Activated T-cell treated with anti-CD3 and anti-CD28 coated beads, Interleukin-2, amount 50 U/mL, for 72 hours (primary cell): ENCODE measurements at regions not wholly inside any gene's neighbourhood (a gene's known extent, or its start where the extent isn't known, plus 50 kb on each side); places are given as distances from the start of the nearest gene placed in this dataset.
A peak's percentile ranks its signal among the peaks of the same experiment; 100 is the strongest.
"Not testable (repeated sequence)": the region's sequence is repeated elsewhere in the genome, so short reads cannot be mapped to it uniquely, and the experiment has no call there.

Experiments used
- ATAC-seq, 2 donors: fragments of 150-1000 bp; cut with Tn5 transposase; replicated peaks in 1 of 2; 2 replicates each; pipeline ENCODE4 v1.10.0; 2021; ENCODE audit warnings: moderate library complexity in 2 of 2, mild to moderate bottlenecking in 1 of 2
- DNase-seq, 2 donors: peaks; one replicate each; pipeline ENCODE4 v3.0.0; 2021 to 2022; ENCODE audit warnings: mixed read lengths in 1 of 2
- H3K27ac Mint-ChIP-seq: one replicate; pipeline ENCODE4 v1.8.0; 2022; ENCODE audit warnings: mild to moderate bottlenecking, moderate library complexity, mixed read lengths
- H3K27me3 Mint-ChIP-seq: one replicate; pipeline ENCODE4 v1.8.0; 2022; ENCODE audit warnings: low read depth, mixed read lengths
- H3K36me3 Mint-ChIP-seq, 2 donors: one replicate each; pipeline ENCODE4 v1.8.0; 2022; ENCODE audit warnings: mixed read lengths in 2 of 2, mild to moderate bottlenecking in 1 of 2; ENCODE audit not compliant: insufficient read depth in 2 of 2
- H3K4me1 Mint-ChIP-seq: one replicate; pipeline ENCODE4 v1.8.0; 2022; ENCODE audit warnings: low read depth, mixed read lengths
- H3K4me3 Mint-ChIP-seq, 2 donors: one replicate each; pipeline ENCODE4 v1.8.0; 2022; ENCODE audit warnings: mild to moderate bottlenecking in 2 of 2, mixed read lengths in 2 of 2, moderate library complexity in 2 of 2
- H3K9me3 Mint-ChIP-seq, 2 donors: one replicate each; pipeline ENCODE4 v1.8.0; 2022; ENCODE audit warnings: mixed read lengths in 2 of 2

DNA sequence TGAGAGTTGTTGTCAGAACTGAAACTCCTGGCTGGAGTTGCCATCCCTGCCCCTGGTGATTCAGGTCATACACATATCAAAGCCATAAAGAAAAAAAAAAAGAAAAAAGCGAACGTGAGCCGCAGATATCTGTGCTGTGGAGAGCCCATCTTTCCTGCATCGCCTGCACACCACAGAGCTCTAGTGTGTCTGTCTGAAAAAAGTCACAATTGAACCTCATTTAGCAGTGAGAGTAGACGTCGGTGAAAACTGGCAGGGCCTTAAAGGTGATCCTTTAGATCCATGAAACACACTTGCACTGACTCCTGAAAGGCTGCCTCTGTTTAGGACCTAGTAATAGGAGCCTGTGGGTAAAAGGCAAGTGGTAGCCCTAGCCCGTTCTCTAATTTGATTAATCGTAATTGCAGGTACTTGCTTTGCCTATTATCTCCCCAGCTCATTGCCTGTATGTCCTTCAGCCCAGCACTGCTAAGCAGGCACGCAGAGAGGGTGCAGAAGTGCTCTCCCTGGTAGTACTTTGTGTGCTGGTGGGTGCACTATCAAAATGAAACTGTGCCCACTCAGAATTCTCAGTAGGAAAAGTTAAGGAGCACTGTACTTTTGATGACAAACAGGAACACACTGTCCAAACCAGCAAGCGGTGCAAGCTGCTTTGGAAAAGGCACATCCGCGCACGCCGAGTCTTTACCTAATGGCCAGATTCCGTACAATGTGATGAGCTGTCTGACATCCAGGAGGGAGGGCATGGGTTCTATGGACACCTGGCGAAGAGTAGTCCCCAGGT is 103.5 kb upstream of the ASB18 start:
- no peak overlapping the region for H3K27ac Mint-ChIP-seq
- DNase-seq (no peak), ATAC-seq (no peak)
- H3K36me3 Mint-ChIP-seq, result no peaks in the 10 kb centered on the region
- peaks cover 48% of the 10 kb centered on the region for H3K27me3 Mint-ChIP-seq
- no peaks in the 10 kb centered on the region for H3K9me3 Mint-ChIP-seq
- peak overlapping the region in 1 of 2 donors; percentile 8 for H3K4me3 Mint-ChIP-seq
- H3K4me1 Mint-ChIP-seq, result peaks cover 32% of the 10 kb centered on the region

DNA sequence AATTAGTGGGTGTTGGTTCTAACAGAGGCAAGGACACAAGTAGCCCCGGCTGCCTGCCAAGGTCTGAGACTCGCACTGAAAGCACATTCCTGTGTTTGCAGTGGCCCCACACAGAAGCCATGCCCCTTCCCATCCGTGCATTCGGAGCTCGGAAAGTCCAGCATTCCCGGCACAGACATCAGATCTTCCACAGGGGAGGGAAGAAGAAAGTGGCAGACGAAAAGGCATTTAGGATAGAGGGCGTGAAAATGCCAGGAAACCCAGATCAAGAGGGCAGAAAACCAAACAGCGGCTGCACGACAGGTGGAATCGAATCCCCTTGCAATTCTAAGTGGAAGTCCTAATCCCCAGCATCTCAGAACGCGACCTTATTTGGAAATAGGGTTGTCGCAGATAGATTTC is 105.5 kb upstream of the ASB18 start:
- Mint-ChIP-seq H3K4me1 (peaks cover 32% of the 10 kb centered on the region), H3K36me3 (no peaks in the 10 kb centered on the region), H3K27me3 (peaks cover 51% of the 10 kb centered on the region), H3K9me3 (peaks cover 0 to 1% of the 10 kb centered on the region in 2 donors), H3K4me3 (no peak overlapping the region), H3K27ac (no peak overlapping the region)
- DNase-seq, result no peak
- ATAC-seq, result no peak

DNA sequence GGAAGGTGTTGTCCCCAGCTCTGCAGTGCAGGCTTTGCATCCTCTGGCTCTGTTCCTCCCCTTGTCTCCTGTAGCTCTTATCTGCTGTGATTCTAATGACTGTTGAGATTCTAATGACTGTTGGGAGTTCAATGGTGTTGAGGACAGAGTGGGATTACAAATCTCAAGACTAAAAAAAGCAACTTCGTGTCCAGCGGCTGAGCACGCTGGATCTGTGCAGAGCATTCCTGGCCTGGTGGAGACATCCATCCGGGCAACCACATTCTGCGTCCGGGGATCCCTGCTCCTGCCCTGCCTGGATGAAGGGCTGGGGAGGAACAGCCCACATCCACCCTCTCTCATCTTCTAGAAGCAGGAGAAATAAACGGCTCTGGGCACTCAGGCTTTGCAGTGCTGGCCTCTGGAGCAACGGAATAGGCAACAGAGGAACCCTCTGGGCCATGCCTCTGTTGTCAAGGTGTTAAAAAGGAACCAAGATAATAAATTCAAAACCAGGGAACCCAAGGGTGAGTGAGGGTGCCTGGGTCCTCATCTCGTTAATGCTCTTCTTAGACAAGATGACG is 106.7 kb upstream of the ASB18 start:
- DNase-seq (no peak), ATAC-seq (no peak)
- H3K4me3 Mint-ChIP-seq, result no peak overlapping the region
- peaks cover 0 to 1% of the 10 kb centered on the region in 2 donors for H3K9me3 Mint-ChIP-seq
- no peak overlapping the region for H3K27ac Mint-ChIP-seq
- H3K36me3 Mint-ChIP-seq, result no peaks in the 10 kb centered on the region
- H3K27me3 Mint-ChIP-seq, result peaks cover 44% of the 10 kb centered on the region
- H3K4me1 Mint-ChIP-seq, result peaks cover 29% of the 10 kb centered on the region

DNA sequence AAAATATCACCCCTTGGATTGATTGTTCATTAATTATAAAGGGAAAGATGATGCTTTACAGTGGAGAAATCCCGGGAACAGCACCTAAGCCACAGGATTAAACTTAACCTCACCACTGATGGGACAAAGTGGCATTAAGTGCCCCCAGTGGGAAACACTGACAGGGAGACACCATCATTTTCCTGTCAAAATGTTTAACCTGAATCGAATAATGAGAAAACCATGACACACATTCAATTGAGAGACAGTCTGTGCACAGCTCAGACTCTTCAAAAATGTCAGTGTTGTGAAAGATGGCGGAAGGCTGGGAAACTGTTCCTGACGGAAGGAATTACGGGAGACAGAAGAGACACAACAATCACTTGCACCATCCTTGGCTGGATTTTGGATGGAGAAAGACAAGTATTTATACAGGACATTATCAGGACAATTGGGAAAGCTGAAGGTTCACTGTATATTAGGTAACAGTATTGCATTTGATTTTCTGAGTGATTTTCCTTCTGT is 111.8 kb upstream of the ASB18 start:
- Mint-ChIP-seq H3K27me3 (peaks cover 19% of the 10 kb centered on the region), H3K27ac (no peak overlapping the region), H3K4me1 (peaks cover 4% of the 10 kb centered on the region), H3K36me3 (no peaks in the 10 kb centered on the region), H3K9me3 (peaks cover 0 to 1% of the 10 kb centered on the region in 2 donors), H3K4me3 (no peak overlapping the region)
- no peak for DNase-seq
- no peak for ATAC-seq

DNA sequence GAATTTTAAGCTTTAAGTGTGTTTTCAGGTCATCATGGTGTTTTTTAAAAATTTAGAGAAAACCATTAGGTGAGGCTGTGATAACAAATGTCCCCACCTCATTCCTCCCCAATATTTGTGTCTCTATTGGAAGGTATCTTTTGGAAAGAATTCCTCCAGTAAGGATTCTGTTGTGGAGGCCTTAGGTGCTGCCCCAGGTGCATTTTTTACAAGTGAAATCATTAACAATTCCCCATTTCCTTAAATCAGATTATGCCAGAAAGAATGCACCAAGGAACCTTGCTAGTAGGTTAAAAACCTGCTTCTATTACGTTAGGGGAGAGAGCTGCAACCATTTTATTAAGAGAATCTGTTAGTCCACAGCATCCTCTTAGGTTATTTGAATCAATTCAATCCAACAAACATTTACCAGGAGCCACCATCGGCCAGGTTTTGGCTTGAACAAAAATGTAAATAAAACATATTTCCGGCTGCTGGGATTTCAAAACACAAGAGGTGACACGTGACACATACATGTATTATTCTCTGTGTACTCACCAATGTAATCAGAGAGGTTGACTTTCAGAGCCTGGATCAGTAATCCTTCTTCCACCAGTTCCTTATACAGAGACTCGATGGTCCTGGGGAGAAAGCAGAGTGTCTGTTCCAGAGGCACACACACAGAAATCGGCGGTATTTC is 112.5 kb upstream of the ASB18 start:
- Mint-ChIP-seq H3K27ac (no peak overlapping the region), H3K9me3 (peaks cover 0 to 1% of the 10 kb centered on the region in 2 donors), H3K4me3 (no peak overlapping the region), H3K27me3 (peaks cover 19% of the 10 kb centered on the region), H3K4me1 (peaks cover 4% of the 10 kb centered on the region), H3K36me3 (no peaks in the 10 kb centered on the region)
- no peak for ATAC-seq
- DNase-seq, result no peak

DNA sequence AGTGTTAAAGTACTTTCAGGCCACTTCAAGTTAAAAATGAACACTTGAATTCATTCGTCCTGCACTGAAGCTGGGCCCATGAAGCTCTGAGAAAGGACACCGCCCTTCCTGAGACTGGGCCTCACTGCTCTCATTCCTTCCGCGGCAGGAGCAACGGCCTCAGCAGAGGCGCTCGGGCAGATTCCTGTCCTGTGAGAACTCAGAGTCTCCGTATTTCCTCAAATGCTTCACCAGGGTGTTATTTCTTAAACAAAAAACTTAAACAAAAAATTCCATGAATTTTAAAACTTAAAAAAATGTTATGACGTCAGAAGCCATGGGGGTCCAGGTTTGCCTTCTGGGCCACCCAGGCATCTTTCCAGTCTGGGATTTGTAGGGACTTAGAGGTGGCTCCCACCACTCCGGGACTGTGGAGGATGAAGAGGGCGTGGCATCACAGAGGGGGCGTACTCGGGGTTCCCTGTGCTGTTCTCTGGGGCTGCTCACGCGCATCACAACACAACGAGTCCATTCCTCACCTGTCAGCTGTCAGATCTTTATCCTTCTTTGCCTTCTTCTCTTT is 115.9 kb upstream of the ASB18 start:
- DNase-seq, result no peak
- H3K4me3 Mint-ChIP-seq, result no peak overlapping the region
- no peak overlapping the region for H3K27ac Mint-ChIP-seq
- H3K36me3 Mint-ChIP-seq, result no peaks in the 10 kb centered on the region
- peaks cover 7% of the 10 kb centered on the region for H3K27me3 Mint-ChIP-seq
- peaks cover 2% of the 10 kb centered on the region for H3K4me1 Mint-ChIP-seq
- ATAC-seq, result no peak
- peaks cover 1 to 2% of the 10 kb centered on the region in 2 donors for H3K9me3 Mint-ChIP-seq

DNA sequence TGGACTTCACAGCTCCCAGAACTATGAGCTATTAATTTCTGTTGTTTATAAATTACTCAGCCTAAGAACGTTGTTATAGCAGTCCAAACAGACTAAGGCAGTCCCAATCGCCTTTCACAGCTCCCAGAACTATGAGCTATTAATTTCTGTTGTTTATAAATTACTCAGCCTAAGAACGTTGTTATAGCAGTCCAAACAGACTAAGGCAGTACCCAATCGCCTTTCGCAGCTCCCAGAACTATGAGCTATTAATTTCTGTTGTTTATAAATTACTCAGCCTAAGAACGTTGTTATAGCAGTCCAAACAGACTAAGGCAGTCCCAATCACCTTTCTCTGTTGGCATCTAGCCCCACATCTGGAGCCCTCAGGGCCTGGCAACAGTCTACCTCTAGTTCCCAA is 117.0 kb upstream of the ASB18 start:
- not testable (repeated sequence) for H3K4me3 Mint-ChIP-seq, H3K36me3 Mint-ChIP-seq, H3K27ac Mint-ChIP-seq, H3K9me3 Mint-ChIP-seq, H3K27me3 Mint-ChIP-seq, DNase-seq, H3K4me1 Mint-ChIP-seq
- ATAC-seq, result peak in 1 of 2 donors; percentile 56

DNA sequence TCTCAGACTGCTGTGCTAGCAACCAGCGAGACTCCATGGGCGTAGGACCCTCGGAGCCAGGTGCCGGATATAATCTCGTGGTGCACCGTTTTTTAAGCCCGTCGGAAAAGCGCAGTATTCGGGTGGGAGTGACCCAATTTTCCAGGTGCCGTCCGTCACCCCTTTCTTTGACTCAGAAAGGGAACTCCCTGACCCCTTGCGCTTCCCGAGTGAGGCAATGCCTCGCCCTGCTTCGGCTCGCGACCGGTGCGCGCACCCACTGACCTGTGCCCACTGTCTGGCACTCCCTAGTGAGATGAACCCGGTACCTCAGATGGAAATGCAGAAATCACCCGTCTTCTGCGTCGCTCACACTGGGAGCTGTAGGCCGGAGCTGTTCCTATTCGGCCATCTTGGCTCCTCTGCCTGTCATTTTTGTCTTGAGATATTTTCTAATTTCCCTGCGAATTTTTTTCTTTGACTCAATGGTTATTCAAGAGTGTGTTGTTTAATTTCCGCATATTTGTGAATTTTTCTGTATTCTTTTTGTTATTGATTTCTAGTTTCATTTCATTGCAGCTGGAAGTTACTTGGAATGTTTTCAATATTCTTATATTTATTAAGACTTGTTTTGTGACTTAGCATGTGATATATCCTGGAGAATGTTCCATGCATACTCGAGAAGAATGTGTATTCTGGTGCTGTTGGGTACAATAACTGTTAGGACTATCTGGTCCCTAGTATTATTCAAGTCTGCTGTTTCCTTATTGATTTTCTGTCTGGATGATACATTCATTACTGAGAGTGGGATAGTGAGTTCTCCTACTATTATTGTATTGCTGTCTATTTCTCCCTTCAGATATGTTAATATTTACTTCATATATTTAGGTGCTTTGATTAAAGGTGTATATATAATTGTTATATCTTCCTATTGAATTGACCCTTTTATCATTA is 125.3 kb upstream of the ASB18 start:
- H3K4me1 Mint-ChIP-seq, H3K4me3 Mint-ChIP-seq, H3K27ac Mint-ChIP-seq, H3K36me3 Mint-ChIP-seq, H3K27me3 Mint-ChIP-seq, H3K9me3 Mint-ChIP-seq, ATAC-seq, DNase-seq: not testable (repeated sequence)

DNA sequence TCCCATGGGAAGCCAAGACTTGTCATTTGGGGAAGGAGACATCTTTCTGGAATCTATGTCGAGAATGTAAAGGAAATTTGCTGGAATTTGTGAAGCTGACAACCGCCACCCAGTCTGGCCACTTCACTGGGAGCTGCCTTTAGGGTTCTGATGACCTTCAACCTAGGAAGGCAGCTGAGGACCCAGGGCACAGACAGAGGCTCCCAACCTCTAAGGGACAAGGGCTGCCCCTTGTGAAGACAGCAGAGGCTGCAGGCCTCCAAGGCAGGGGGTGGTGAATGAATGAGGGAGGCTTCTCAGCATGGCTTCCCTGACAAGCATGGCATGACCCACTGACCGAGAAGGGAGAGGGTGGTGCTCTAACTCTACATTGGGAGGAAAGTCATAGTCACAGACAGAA is 128.9 kb upstream of the ASB18 start:
- H3K9me3 Mint-ChIP-seq, result no peaks in the 10 kb centered on the region
- H3K36me3 Mint-ChIP-seq, result no peaks in the 10 kb centered on the region
- H3K27me3 Mint-ChIP-seq, result no peaks in the 10 kb centered on the region
- no peaks in the 10 kb centered on the region for H3K4me1 Mint-ChIP-seq
- ATAC-seq (no peak), DNase-seq (no peak)
- H3K27ac Mint-ChIP-seq, result no peak overlapping the region
- H3K4me3 Mint-ChIP-seq, result no peak overlapping the region

DNA sequence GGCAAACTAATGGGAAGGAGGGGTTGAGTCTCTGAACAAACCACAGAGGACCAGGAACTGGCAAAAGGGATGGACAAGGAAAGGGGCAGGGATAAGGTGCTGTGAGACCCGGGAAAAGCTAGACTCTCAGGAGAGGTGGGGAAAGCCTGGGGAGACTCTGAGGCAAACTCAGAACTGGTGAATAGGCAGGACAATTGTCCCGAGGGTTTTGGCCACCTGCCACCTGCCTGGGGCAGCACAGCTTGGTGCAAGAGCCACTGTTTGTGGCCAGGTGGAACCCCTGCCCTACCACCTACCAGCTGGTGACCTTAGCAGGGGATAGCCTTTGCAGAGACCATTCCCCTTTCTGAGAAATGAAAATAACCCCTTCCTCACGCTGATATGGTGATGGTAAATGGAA is 129.4 kb upstream of the ASB18 start:
- Mint-ChIP-seq H3K27ac (no peak overlapping the region), H3K4me3 (no peak overlapping the region), H3K4me1 (no peaks in the 10 kb centered on the region), H3K36me3 (no peaks in the 10 kb centered on the region), H3K9me3 (no peaks in the 10 kb centered on the region), H3K27me3 (no peaks in the 10 kb centered on the region)
- DNase-seq, result no peak
- ATAC-seq, result no peak

DNA sequence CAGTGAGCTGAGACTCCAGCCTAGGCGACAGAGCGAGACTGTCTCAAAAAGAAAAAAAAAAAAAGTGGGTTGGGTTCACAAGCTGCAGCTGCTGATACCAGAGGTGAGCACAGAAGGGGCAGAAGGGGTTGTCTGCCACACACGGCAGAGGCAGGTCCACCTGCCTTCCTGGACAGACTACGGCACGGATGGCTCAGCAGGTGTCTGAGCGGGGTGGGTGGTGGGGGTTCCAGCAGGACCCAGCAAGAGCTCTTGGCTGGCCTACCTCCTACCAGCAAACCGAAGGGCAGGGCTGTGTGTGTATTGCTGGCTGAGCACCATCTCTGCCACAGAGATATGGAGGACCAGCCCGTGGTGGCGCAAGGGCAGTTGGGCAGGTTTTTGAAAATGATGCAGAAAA is 130.4 kb upstream of the ASB18 start:
- H3K36me3 Mint-ChIP-seq, result no peaks in the 10 kb centered on the region
- no peaks in the 10 kb centered on the region for H3K27me3 Mint-ChIP-seq
- H3K27ac Mint-ChIP-seq, result no peak overlapping the region
- ATAC-seq (no peak), DNase-seq (no peak)
- H3K4me1 Mint-ChIP-seq, result no peaks in the 10 kb centered on the region
- no peak overlapping the region for H3K4me3 Mint-ChIP-seq
- no peaks in the 10 kb centered on the region for H3K9me3 Mint-ChIP-seq

DNA sequence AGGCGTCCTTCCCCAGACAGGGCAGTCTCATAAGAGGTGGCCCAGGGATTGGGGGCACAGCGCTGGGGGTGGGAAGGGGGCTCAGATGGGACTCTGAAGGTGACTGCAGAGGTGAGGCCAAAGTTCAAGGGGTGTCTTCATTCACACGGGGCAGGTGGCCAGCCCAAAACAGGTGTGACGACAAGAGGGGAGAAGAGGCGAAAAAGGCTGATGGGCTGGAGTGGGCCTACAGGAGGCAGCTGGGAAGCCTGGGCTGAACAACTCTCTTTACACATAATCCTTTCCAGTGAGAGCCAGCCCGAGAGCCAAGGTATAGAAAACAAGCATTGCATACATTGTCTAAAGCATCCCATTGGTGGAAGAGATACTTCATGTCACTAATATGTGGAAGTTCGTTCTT is 130.9 kb upstream of the ASB18 start:
- DNase-seq, result no peak
- Mint-ChIP-seq H3K9me3 (no peaks in the 10 kb centered on the region), H3K27me3 (no peaks in the 10 kb centered on the region), H3K4me1 (no peaks in the 10 kb centered on the region), H3K36me3 (no peaks in the 10 kb centered on the region), H3K4me3 (no peak overlapping the region), H3K27ac (no peak overlapping the region)
- no peak for ATAC-seq
